Colonic mucosa (tissue), 4 donors: ENCODE measurements at regions not wholly inside any gene's neighbourhood (a gene's known extent, or its start where the extent isn't known, plus 50 kb on each side); places are given as distances from the start of the nearest gene placed in this dataset.

Experiments
- DNase-seq: peaks from one replicate; pipeline ENCODE4 v3.0.0-alpha.2; 2020
- H3K27ac ChIP-seq: fragments of 200-600 bp; one replicate; pipeline ENCODE4 v1.8.0; 2021
- H3K27me3 ChIP-seq: fragments of 200-600 bp; one replicate; pipeline ENCODE4 v1.8.0; 2021
- H3K36me3 ChIP-seq: fragments of 200-600 bp; one replicate; pipeline ENCODE4 v1.8.0; 2021
- H3K4me1 ChIP-seq: fragments of 200-600 bp; one replicate; pipeline ENCODE4 v1.8.0; 2021; ENCODE audit warnings: mild to moderate bottlenecking
- H3K4me3 ChIP-seq: fragments of 200-600 bp; one replicate; pipeline ENCODE4 v1.8.0; 2021
- H3K9ac ChIP-seq, 2 donors: one replicate each; pipeline ENCODE4 v1.7.0; 2013; ENCODE audit warnings: control low read depth in 2 of 2, low read depth in 2 of 2, low read length in 2 of 2
- H3K9me3 ChIP-seq: fragments of 200-600 bp; one replicate; pipeline ENCODE4 v1.8.0; 2021
- intact Hi-C: fragments of 100-400 bp; cut with DNase I; formaldehyde crosslinking; loops from one replicate; pipeline ENCODE4 v1.14.1; 2022
- TF ChIP-seq, protein P1 (sequence below): fragments of 200-600 bp; IDR thresholded peaks from one replicate; pipeline ENCODE4 v1.8.0; 2022; ENCODE audit warnings: antibody characterized with exemption, mild to moderate bottlenecking
- donor health status: healthy.
- donor health status: DM: no; HTN: no; CAD: no.
- donor health status: DM: no; HTN: no; CAD: no.

DNA sequence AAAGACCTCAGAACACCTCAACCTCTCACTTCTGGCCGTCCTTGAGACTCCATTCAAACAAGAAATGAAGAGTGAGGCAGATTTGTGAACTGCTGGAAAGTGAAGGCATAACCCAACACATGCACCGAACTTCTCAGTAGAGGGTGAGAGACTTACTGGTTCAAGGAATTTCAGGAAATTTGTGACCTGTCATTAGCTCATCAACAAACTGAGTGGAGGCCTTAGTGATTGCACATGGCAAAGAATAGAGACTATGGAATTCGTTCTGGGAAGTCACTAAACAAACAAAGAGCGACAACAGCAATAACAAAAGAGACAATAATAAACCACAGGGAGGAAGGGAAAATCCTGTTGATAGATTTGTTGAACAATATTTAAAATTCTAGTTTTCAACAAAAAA lies 125.0 kb upstream of the AKR1E2 start:
- intact Hi-C loops = no loop called here
- Histone ChIP-seq H3K9me3 (no peaks in the 10 kb centered on the region), H3K27me3 (no peaks in the 10 kb centered on the region), H3K4me1 (no peaks in the 10 kb centered on the region), H3K4me3 (no peak overlapping the region), H3K27ac (no peak overlapping the region), H3K9ac (no peak overlapping the region), H3K36me3 (no peaks in the 10 kb centered on the region)
- no peak for DNase-seq
- TF ChIP-seq, protein P1, sequence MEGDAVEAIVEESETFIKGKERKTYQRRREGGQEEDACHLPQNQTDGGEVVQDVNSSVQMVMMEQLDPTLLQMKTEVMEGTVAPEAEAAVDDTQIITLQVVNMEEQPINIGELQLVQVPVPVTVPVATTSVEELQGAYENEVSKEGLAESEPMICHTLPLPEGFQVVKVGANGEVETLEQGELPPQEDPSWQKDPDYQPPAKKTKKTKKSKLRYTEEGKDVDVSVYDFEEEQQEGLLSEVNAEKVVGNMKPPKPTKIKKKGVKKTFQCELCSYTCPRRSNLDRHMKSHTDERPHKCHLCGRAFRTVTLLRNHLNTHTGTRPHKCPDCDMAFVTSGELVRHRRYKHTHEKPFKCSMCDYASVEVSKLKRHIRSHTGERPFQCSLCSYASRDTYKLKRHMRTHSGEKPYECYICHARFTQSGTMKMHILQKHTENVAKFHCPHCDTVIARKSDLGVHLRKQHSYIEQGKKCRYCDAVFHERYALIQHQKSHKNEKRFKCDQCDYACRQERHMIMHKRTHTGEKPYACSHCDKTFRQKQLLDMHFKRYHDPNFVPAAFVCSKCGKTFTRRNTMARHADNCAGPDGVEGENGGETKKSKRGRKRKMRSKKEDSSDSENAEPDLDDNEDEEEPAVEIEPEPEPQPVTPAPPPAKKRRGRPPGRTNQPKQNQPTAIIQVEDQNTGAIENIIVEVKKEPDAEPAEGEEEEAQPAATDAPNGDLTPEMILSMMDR = no peak

DNA sequence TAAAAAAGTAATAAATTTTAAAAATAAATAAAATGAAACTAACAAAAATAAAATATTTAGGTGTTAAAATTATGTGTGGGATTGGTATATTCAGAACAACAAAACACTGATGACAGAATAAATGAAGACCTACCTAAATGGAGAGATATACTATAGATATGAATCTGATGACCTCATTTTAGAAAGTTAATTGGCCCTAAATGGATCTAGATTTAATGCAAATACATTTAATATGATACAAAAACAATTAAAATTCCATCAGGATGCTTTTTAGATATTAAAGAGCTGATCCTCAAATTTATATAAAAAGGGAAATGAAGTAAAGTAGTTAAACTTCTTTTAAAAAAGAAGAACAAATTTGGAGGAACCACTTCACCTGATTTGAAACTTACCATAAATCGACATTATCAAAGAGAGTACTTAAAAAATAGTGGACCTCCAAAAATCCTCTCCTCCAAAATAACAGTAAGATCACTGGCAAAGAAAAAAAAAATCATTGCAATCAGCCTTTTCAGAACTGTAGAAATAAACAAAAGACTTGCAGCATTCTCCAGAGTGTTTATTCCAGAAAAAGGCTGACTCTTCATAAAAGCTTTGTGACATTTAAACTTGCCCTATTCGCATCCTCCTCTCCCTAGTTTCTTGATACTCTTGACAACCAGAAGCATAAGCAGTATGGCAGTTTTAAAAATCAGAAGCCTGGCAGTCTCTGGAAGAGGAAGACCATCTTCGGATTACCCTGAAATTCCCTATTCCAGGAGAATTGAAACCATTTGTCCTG lies 125.9 kb upstream of the AKR1E2 start:
- TF ChIP-seq, protein P1 = no peak
- no peaks in the 10 kb centered on the region for H3K4me1 ChIP-seq
- no peaks in the 10 kb centered on the region for H3K36me3 ChIP-seq
- H3K27me3 ChIP-seq = no peaks in the 10 kb centered on the region
- no peak overlapping the region for H3K4me3 ChIP-seq
- intact Hi-C loops = no loop called here
- H3K27ac ChIP-seq = no peak overlapping the region
- no peak for DNase-seq
- H3K9ac ChIP-seq = no peak overlapping the region
- no peaks in the 10 kb centered on the region for H3K9me3 ChIP-seq

DNA sequence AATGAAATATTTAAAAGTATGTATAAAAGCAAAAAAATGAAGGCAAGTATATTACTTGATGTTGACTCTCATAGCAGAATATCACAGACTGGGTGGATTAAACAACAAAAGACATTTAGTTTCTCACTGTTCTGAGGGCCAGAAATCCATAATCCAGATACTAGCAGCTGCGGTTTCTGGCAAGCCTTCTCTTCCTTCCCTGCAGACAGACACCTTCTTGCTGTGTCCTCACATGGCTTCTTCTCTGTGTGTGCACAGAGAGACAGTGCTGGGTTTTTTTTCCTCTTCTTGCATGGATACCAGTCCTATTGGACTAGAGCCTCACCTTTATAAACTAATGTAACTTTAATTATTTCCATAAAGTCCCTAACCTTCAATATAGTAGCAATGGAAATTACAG lies 127.9 kb upstream of the AKR1E2 start:
- no peak for DNase-seq
- intact Hi-C loops = no loop called here
- Histone ChIP-seq H3K36me3 (no peaks in the 10 kb centered on the region), H3K4me1 (no peaks in the 10 kb centered on the region), H3K9ac (no peak overlapping the region), H3K27ac (no peak overlapping the region), H3K27me3 (no peaks in the 10 kb centered on the region), H3K4me3 (no peak overlapping the region), H3K9me3 (no peaks in the 10 kb centered on the region)
- TF ChIP-seq, protein P1 = no peak

DNA sequence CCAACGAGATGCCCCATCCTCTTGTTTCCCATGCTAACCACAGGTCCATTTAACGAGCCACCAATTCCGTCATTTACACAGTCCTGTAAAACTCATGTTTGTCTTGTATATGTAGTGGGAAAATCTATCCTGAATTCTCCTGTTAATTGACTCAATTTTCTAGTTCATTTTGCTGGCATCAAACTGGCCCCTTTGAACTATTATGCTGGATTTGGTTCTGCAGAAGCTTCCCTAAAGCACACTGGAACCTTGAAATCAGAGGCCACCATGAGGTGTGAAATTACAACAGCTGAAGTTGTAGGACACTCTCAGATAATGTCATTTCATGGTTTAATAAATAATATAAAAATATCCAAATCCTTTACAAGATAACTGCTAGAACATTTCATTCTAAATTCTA lies 129.8 kb upstream of the AKR1E2 start:
- TF ChIP-seq, protein P1 = no peak
- intact Hi-C loops = no loop called here
- no peak overlapping the region for H3K27ac ChIP-seq

DNA sequence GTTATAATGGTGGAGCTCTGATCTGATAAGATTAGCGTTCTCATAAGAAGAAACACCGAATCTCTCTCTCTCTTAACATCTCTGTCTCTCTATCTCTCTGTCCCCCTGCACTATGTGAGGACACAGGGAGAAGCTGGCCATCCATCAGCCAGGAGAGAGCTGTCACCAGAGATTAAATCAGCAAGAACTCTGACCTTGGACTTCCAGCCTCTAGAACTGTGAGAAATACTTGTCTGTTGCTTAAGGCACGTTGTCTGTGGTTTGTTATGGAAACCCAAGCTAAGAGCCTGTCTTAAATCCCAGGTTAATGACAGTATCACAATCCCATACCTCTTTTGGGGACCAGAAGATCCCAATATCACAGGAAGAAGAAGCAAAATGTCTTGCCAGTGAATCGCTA lies 132.0 kb upstream of the AKR1E2 start:
- H3K27me3 ChIP-seq = no peaks in the 10 kb centered on the region
- no peak overlapping the region for H3K9ac ChIP-seq
- H3K4me3 ChIP-seq = no peak overlapping the region
- H3K36me3 ChIP-seq = no peaks in the 10 kb centered on the region
- TF ChIP-seq, protein P1 = no peak
- H3K4me1 ChIP-seq = no peaks in the 10 kb centered on the region
- no peak for DNase-seq
- no peak overlapping the region for H3K27ac ChIP-seq
- intact Hi-C loops = no loop called here
- no peaks in the 10 kb centered on the region for H3K9me3 ChIP-seq

More for the DNA sequence above, 129.8 kb upstream of the AKR1E2 start:
- no peak overlapping the region for H3K9ac ChIP-seq
- H3K4me1 ChIP-seq = no peaks in the 10 kb centered on the region
- no peak for DNase-seq
- H3K36me3 ChIP-seq = no peaks in the 10 kb centered on the region
- H3K27me3 ChIP-seq = no peaks in the 10 kb centered on the region
- no peak overlapping the region for H3K4me3 ChIP-seq
- H3K9me3 ChIP-seq = no peaks in the 10 kb centered on the region
